SJSA1 (cell line): ENCODE measurements at regions not wholly inside any gene's neighbourhood (a gene's known extent, or its start where the extent isn't known, plus 50 kb on each side); places are given as distances from the start of the nearest gene placed in this dataset.

Experiments
- DNase-seq, 2 experiments: peaks; one replicate each; pipeline ENCODE4 v3.0.0-alpha.2; 2015 to 2020; ENCODE audit warnings: low spot score in 2 of 2, low read depth in 1 of 2
- H3K27ac ChIP-seq: fragments of 250-450 bp; sonication (Bioruptor Pico); 2 replicates; pipeline ENCODE4 v1.5.1; 2020; ENCODE audit warnings: mild to moderate bottlenecking, moderate library complexity
- H3K27me3 ChIP-seq: fragments of 250-450 bp; sonication (Bioruptor Pico); replicated peaks from 2 replicates; pipeline ENCODE4 v1.5.1; 2020; ENCODE audit warnings: mild to moderate bottlenecking, moderate library complexity
- H3K36me3 ChIP-seq: fragments of 250-450 bp; sonication (Bioruptor Pico); 2 replicates; pipeline ENCODE4 v1.5.1; 2020; ENCODE audit warnings: mild to moderate bottlenecking
- H3K4me1 ChIP-seq: fragments of 250-450 bp; sonication (Bioruptor Pico); replicated peaks from 2 replicates; pipeline ENCODE4 v1.6.1; 2021; ENCODE audit warnings: mild to moderate bottlenecking
- H3K4me3 ChIP-seq: fragments of 250-450 bp; sonication (Bioruptor Pico); 2 replicates; pipeline ENCODE4 v1.5.1; 2020; ENCODE audit warnings: mild to moderate bottlenecking
- H3K9me3 ChIP-seq: fragments of 250-450 bp; sonication (Bioruptor Pico); replicated peaks from 2 replicates; pipeline ENCODE4 v1.5.1; 2020; ENCODE audit warnings: mild to moderate bottlenecking

DNA sequence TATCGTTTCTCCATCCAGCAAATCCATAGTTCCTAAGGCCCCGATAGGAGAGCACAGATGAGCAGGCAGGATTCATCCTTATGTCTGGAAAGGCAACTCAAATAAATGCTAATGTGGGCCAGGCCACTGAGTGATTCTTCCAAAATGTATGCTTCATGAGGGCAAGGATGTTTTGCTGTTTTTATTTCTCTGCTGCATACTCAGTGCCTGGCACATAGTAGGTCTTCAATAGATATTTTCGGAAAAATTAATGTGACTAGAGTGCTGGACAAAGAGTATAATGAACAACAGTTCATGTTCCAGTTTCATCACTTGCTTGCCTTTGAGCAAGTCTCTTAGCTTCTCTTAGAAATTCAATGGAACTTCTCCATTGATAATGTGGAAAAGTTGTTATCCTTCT is 357.7 kb downstream of the PRDM2 start:
- Histone ChIP-seq H3K9me3 (no peaks in the 10 kb centered on the region; the same call in 1 of the 2 replicates), H3K36me3 (no peaks in the 10 kb centered on the region), H3K27me3 (no peaks in the 10 kb centered on the region), H3K4me1 (no peaks in the 10 kb centered on the region), H3K4me3 (no peak overlapping the region), H3K27ac (no peak overlapping the region)
- DNase-seq, result no peak

DNA sequence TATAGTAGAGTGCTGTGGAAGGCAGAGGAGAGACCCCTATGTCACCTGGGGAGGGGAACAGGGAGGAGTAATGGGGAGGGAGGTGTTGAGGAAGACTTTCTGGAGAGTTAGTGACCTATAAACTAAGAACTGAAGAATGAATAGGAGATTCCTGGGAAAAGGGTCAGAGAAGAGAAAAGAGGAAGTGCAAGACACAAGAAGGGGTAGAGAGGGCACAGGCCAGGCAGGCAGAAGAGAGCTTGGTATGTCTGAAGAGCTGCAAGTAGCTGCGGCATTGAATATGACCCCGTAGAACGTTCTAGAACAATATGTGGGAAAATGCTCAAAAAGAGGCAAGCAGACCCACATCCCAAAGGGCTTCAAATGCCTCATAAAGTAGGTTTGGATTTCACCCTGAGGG is 361.2 kb downstream of the PRDM2 start:
- Histone ChIP-seq H3K36me3 (no peaks in the 10 kb centered on the region), H3K4me3 (no peak overlapping the region), H3K9me3 (no peaks in the 10 kb centered on the region; the same call in 1 of the 2 replicates), H3K4me1 (no peaks in the 10 kb centered on the region), H3K27ac (no peak overlapping the region), H3K27me3 (no peaks in the 10 kb centered on the region)
- DNase-seq, result no peak

GRCh38 chr1:14061722-14062121 is 361.7 kb downstream of the PRDM2 start:
- H3K36me3 ChIP-seq, result no peaks in the 10 kb centered on the region
- no peaks in the 10 kb centered on the region; the same call in 1 of the 2 replicates for H3K9me3 ChIP-seq
- no peak overlapping the region for H3K4me3 ChIP-seq
- H3K27me3 ChIP-seq, result no peaks in the 10 kb centered on the region
- no peak overlapping the region for H3K27ac ChIP-seq
- no peaks in the 10 kb centered on the region for H3K4me1 ChIP-seq
- no peak for DNase-seq

DNA sequence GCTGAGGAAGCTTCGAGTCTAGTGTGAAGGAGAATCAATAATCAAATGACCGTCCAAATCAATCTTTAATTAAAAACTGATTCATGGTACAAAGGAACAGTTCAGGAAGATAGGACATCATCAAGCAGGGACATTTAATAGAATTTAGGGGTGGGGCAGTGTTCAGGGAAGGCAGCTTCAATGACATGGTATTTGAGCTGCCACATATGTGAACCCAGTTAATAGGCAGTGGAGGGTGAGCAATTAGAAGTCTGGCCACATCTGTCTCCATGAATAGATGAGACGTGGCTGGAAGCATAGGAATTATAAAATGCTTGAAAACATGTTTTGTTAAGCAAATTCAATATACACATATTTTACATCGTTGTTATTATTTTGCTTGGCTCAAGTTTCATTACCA is 362.7 kb downstream of the PRDM2 start:
- no peak overlapping the region for H3K4me3 ChIP-seq
- no peak overlapping the region for H3K27ac ChIP-seq
- no peaks in the 10 kb centered on the region for H3K4me1 ChIP-seq
- no peaks in the 10 kb centered on the region for H3K36me3 ChIP-seq
- no peaks in the 10 kb centered on the region for H3K27me3 ChIP-seq
- no peaks in the 10 kb centered on the region; the same call in 1 of the 2 replicates for H3K9me3 ChIP-seq
- no peak for DNase-seq

DNA sequence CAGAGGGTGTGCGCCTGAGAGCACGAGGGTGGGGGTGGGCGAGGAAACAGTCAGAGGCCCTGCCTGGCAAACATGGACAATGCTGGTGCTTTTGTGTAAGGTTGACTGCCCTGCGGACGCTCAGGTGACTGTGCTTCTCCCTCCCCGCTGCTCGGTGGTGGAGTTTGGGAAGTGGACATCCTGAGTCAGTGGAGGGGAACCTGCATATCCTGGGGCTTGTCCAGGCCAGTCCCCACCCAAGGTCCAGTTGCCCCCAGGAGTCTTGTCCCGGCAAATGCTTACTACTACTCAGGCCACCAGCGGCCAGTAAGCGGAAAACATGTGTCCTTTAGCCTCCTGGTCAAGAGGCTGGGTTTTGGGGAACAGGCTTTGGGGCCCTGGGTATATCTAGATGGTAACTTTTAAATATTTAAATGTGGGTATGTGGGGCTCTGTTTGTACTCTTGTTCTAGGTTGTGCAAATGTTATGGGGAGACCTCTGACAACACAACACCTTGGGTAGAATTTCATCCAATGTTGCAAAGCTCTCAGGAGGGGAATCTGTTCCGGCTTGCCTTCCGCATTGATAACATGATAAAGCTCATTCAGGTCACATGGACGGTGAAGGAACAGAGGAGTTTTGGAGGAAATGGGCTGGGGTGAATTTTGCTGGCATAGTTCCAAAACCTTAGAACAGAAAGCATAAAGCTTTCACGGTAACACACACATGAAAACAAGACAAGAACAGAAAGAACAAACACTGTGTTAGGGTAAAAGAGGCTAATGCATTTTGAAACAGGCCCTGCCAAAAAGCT is 364.9 kb downstream of the PRDM2 start:
- no peaks in the 10 kb centered on the region for H3K27me3 ChIP-seq
- DNase-seq, result no peak
- H3K27ac ChIP-seq, result no peak overlapping the region
- H3K36me3 ChIP-seq, result no peaks in the 10 kb centered on the region
- no peaks in the 10 kb centered on the region for H3K4me1 ChIP-seq
- no peak overlapping the region for H3K4me3 ChIP-seq
- no peaks in the 10 kb centered on the region; the same call in 1 of the 2 replicates for H3K9me3 ChIP-seq

GRCh38 chr1:14065486-14065885 is 365.5 kb downstream of the PRDM2 start:
- H3K36me3 ChIP-seq, result no peaks in the 10 kb centered on the region
- H3K9me3 ChIP-seq, result no peaks in the 10 kb centered on the region; the same call in 1 of the 2 replicates
- H3K4me3 ChIP-seq, result no peak overlapping the region
- no peaks in the 10 kb centered on the region for H3K27me3 ChIP-seq
- no peak for DNase-seq
- no peak overlapping the region for H3K27ac ChIP-seq
- H3K4me1 ChIP-seq, result no peaks in the 10 kb centered on the region

DNA sequence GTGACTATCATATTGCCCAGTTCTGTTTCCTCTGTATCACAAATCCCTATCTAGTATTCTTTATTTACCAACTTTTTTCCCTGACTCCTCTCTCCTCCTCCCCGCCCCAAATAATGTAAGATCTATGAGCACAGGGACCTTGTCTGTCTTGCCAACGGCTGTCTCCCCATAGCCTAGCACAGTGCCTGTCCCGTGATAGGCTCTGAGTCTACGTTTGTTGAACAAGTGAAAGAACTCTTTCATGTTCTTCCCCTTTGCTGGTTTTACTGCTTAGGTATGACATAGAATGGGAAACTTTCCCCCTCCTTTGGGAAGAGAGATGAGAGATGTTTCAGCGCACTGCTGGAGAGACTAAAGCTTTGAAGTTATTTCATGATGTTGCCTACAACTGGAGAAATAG is 367.0 kb downstream of the PRDM2 start:
- Histone ChIP-seq H3K27ac (no peak overlapping the region), H3K4me3 (no peak overlapping the region), H3K27me3 (no peaks in the 10 kb centered on the region), H3K9me3 (no peaks in the 10 kb centered on the region), H3K4me1 (no peaks in the 10 kb centered on the region), H3K36me3 (no peaks in the 10 kb centered on the region)
- DNase-seq, result no peak

- DNase-seq, result no peak
- Histone ChIP-seq H3K4me3 (no peak overlapping the region), H3K9me3 (no peaks in the 10 kb centered on the region), H3K27me3 (no peaks in the 10 kb centered on the region), H3K27ac (no peak overlapping the region), H3K36me3 (no peaks in the 10 kb centered on the region), H3K4me1 (no peaks in the 10 kb centered on the region)
These were observed 367.7 kb downstream of the PRDM2 start for GRCh38 chr1:14067711-14068110.

- H3K27me3 ChIP-seq, result no peaks in the 10 kb centered on the region
- no peaks in the 10 kb centered on the region for H3K9me3 ChIP-seq
- no peak overlapping the region for H3K27ac ChIP-seq
- H3K36me3 ChIP-seq, result no peaks in the 10 kb centered on the region
- H3K4me1 ChIP-seq, result no peaks in the 10 kb centered on the region
- no peak overlapping the region for H3K4me3 ChIP-seq
- no peak for DNase-seq
These were observed 371.6 kb downstream of the PRDM2 start for GRCh38 chr1:14071581-14071980.

DNA sequence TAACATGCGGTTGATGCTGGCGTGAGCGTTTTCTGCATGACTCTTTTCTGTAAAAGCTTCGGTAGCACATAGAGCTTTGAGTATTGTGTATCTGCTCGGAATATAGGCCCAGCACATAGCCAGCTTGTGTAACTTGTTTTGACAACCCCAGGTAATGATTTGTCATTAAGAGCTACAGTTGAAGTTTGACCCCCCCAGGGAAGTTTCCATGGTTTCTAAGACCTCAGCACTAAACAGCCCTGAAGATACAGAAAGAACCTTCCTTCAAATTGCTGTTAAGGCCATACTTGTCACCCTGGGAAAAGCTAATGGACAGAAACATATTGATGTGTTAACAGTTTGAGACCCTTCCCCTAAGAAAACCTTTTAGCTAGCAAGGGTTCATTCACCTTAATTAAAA is 380.7 kb downstream of the PRDM2 start:
- Histone ChIP-seq H3K27ac (no peak overlapping the region), H3K36me3 (no peaks in the 10 kb centered on the region), H3K9me3 (no peaks in the 10 kb centered on the region), H3K4me1 (no peaks in the 10 kb centered on the region), H3K4me3 (no peak overlapping the region), H3K27me3 (no peaks in the 10 kb centered on the region)
- no peak for DNase-seq

DNA sequence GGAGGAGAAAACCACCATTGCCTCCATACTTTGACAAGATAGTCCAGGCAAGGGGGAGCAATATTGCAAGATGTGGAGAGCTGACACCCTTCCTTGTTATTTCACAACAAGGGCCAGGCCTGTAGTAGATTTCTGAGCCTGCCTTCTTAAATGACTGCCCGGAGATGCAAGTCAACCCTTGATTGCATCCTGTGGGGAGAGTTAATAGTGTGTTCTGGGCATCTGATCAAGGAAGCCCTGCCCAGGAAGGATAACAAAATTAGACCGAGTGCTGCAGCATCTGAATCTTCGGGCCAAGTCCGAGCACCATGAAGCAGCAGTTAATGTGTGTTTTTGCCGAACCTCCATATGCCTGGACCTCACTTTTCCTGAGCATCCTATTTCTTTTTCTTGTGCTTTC is 382.3 kb downstream of the PRDM2 start:
- Histone ChIP-seq H3K27me3 (no peaks in the 10 kb centered on the region), H3K4me3 (no peak overlapping the region), H3K27ac (no peak overlapping the region), H3K9me3 (no peaks in the 10 kb centered on the region), H3K4me1 (no peaks in the 10 kb centered on the region), H3K36me3 (no peaks in the 10 kb centered on the region)
- DNase-seq, result no peak

- Histone ChIP-seq H3K36me3 (no peaks in the 10 kb centered on the region), H3K4me3 (no peak overlapping the region), H3K27ac (no peak overlapping the region), H3K9me3 (no peaks in the 10 kb centered on the region), H3K4me1 (no peaks in the 10 kb centered on the region), H3K27me3 (no peaks in the 10 kb centered on the region)
- no peak for DNase-seq
These were observed 383.3 kb downstream of the PRDM2 start for GRCh38 chr1:14083277-14083676.

DNA sequence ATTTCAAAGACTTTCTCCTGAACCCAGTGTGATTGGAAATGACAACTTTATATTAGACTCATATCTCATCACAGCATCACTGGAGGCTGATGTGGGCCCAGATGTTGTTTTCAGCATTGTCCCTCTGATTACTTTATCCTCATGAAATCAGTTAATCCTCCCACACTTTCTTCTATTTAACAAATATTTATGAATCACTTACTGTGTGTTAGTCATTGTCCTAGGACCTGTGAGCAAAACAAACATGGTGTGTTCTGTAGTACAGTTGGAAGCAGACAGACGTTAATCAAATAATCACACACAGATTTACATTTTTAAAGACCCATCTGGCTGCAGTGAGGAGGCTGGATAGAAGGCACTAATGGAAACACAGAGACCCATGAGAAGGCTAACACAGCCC is 383.7 kb downstream of the PRDM2 start:
- H3K27ac ChIP-seq, result no peak overlapping the region
- DNase-seq, result no peak
- no peaks in the 10 kb centered on the region for H3K27me3 ChIP-seq
- no peak overlapping the region for H3K4me3 ChIP-seq
- no peaks in the 10 kb centered on the region for H3K36me3 ChIP-seq
- no peaks in the 10 kb centered on the region for H3K4me1 ChIP-seq
- no peaks in the 10 kb centered on the region for H3K9me3 ChIP-seq

GRCh38 chr1:14090062-14090461 is 390.1 kb downstream of the PRDM2 start:
- DNase-seq, result no peak
- no peaks in the 10 kb centered on the region for H3K36me3 ChIP-seq
- no peaks in the 10 kb centered on the region for H3K9me3 ChIP-seq
- no peak overlapping the region for H3K4me3 ChIP-seq
- no peaks in the 10 kb centered on the region for H3K27me3 ChIP-seq
- H3K27ac ChIP-seq, result no peak overlapping the region
- H3K4me1 ChIP-seq, result no peaks in the 10 kb centered on the region

DNA sequence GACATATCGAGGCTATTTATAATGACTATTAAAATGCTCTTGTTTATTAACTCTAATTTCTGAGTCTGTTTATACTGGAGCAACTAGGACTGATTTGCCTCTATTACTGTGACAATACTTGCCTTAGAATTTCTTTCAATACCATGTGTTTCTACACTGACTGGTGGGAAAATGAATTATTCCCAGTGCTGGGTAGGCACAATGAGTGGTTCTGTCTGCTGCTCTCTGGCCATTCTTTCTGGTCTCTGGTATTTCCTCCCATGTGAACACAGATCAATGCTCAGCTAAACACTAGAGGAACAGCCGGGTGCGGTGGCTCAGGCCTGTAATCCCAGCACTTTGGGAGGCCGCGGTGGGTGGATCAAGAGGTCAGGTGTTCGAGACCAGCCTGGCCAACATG is 390.5 kb downstream of the PRDM2 start:
- H3K4me3 ChIP-seq, result no peak overlapping the region
- no peak for DNase-seq
- H3K36me3 ChIP-seq, result no peaks in the 10 kb centered on the region
- H3K27ac ChIP-seq, result no peak overlapping the region
- no peaks in the 10 kb centered on the region for H3K4me1 ChIP-seq
- no peaks in the 10 kb centered on the region for H3K9me3 ChIP-seq
- no peaks in the 10 kb centered on the region for H3K27me3 ChIP-seq
